ENCODE measurements at regions not wholly inside any gene's neighbourhood (a gene's known extent, or its start where the extent isn't known, plus 50 kb on each side); places are given as distances from the start of the nearest gene placed in this dataset.
"Not testable (repeated sequence)": the region's sequence is repeated elsewhere in the genome, so short reads cannot be mapped to it uniquely, and the experiment has no call there.

DNA sequence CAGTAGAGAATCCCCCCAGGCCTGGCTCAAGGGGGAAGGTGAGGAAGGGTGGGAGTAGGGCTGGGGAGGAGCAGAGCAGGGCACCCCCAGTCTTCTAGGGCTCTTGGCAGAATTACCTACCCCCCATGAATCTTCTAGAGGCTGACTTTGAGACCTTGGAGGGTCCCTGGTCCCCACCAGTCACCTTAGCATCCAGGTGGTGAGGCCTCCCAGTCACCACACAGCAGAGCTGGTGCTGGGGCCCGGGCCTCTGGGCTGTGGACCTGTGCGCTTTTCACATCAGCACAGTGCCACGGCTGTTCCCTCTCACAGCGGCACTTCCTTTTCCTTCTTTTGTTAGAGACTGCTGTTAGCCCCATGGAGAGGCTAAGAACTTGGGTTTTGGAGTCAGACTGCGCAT, 148.6 kb upstream of the PITX1 start:
- DNase-seq (ENCODE audit: low read depth, low spot score): no peak

DNA sequence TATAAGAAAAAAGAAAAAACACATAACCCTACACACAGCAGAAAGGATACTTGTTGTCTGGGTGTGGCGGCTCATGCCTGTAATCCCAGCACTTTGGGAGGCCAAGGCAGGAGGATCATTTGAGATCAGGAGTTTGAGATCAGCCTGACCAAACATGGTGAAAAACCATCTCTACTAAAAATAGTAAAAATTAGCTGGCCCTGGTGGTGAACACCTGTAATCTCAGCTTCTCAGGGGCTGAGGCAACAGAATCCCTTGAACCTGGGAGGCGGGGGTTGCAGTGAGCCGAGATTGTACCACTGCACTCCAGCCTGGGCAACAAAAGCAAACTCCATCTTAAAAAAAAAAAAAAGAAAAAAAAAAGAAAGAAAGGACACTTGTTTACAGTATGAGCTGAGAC, 147.6 kb upstream of the PITX1 start:
- DNase-seq (ENCODE audit: low read depth, low spot score): no peak

DNA sequence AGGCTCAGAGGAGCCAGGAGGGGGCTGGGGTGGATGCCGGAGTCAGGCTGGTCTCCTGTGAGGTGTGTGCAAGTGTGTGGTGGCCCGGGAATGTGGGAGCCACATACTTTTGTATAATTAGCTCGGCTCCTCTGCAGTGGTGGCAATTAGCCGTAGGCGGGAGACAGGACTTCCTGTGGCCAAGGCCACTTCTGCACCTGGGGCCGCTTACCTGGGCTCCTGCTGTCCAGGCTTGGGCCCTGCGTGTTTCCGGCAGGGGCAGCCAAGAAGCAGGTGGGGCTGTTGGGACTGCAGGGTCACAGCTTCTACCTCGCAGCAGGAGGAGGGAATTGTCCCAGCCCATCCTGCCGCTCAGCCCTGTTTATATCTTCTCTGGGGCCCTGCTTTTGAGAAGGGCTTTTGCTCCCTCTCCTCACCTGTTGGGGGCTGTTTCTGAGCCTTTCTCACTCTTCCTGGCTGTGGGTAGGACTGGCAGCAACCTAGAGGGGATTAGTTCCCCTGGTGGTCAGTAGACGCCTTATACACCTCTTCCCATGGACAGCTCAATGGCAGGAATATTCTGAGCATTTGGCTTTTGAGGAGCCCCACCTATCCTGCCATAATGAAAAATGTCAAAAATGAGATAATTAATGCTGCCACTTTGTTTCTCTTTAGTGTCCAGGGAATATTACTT, 145.4 kb upstream of the PITX1 start:
- DNase-seq (ENCODE audit: low read depth, low spot score): peak; percentile 42

DNA sequence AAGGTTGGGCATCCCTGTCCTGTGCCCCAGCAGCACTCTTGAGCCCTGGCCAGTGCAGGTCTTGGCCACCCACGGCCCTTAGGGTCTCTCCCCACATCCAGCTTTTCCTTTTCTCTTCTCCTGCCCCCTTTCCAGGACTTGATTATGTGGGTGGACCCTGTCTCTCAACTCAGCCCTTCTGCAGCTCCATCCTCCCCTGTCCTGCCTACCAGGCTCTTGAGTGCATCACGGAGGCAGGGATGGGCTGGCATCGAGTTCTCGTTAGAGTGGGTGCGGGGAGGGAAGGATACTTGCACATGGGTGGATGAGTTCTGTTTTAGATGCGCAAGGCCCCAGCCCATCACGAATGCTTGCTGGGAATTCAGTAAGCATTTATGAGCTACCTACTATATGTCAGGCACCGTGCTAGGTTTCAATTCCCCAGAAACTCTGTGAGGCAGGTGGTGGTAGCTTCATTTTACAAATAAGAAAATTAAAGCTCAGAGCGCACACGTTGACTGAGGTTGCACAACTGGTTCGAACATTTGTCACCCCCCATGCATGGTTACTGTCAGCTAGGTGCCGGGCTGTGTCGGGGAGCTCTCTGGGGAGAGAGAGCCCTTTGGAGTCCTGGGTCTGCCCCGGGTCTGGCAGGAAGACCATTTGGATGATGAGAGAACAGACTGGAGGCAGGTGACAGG, 144.6 kb upstream of the PITX1 start:
- DNase-seq (ENCODE audit: low read depth, low spot score): no peak

DNA sequence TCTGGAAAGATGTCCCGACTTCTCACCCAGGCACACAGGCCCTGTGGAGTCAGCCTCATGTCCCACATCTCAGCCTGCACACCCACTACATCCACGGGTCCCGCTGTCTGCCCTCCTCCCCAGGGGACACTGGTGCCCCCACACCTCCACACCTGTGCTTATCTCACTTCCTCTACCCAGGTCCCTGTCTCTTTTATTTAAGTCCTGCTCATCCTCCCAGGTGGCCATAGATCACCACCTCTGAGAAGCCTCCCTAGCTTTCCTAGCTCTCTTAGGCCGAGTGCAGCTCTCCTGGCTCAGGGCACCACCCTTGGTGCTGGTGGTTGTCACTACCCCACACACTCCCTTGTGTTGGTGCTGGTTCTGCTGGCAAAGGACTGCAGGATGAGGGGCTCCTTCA, 143.6 kb upstream of the PITX1 start:
- DNase-seq (ENCODE audit: low read depth, low spot score): no peak

DNA sequence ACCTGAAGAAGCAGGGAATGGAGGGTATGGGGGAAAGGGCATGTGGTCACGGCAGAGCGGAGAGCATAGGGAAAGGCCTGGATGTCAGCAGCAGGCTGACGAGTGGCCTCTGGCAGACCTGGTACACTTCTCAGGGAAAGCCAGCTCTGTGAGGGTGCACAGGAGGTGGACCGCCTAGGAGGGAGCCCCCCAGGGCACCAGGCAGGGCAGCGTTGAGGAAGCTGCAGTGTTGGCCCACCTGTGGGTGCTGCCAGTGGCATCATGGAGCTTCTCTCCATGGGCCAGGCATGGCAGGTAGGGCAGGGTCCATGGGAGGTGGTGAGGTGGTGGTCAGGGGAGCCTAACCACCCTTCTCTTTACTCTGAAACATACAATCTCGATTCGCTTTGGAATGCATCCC, 143.0 kb upstream of the PITX1 start:
- DNase-seq (ENCODE audit: low read depth, low spot score): no peak

DNA sequence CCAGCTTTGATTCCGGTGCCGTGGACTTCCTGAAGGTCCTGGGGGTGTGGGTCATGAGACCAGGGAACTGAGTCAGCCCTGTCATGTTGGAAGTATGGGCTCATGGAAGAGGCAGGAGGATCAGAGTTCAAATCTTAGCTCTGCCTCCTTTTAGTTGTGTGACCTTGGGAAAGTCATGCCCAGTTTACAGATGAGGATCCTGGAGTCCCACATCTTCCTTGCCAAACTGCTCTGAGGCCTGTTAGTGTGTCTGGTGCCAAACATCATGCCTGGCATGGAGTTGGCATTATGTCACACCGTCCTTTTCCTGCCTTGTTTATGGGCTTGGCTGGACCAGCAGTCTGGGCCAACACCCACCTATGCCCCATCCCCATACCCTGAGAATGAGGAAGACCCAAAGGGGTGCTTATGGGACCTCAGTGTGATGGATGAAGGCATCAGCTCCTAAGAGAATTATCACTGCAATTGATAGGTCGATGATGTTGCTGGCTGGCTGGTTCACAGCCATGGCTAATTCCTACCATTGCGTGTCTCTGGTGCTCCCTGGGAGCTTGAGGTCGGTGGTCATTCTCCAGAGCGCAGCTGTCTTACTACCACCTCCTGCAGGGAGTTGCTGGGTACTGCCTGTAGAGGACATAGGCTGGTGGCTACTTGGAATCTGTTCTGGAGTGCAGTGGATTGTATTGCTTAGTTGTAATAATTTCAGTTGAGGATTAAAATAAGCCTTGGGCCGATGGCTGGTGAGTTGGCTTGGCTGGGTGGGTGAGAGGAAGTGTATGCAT, 140.5 kb upstream of the PITX1 start:
- peak; percentile 15 for DNase-seq (ENCODE audit: low read depth, low spot score)

DNA sequence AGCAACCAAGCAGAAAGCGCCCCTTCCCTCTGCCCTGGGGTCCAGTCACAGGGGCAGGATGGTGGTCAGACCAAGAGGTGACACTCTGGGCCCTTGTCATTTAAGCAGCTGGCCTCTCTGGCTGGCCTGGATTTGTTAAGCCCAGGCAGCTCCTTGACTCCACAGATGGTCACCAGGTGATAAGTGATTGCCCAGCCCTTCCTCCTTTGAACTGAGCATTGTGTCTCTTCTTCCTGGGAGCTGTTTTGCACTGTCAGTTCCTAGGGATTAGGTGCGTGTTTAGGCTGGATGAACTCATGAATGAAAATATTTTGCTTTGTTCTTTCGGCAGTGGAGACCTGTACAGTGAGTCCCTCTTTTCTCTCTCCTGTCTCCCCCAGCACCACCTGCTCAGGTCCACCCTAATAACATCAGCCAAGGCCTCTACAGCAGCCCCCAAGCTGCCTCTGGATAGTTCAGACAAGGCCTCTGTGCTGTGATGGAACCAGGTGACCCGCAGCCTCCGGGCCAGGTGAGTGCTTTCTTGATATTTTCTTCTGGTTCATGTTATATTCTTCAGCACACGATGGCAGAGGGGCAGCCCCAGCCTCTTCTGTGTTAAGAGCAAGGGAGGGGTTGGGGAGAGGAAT, 139.7 kb upstream of the PITX1 start:
- DNase-seq (ENCODE audit: low read depth, low spot score): no peak

DNA sequence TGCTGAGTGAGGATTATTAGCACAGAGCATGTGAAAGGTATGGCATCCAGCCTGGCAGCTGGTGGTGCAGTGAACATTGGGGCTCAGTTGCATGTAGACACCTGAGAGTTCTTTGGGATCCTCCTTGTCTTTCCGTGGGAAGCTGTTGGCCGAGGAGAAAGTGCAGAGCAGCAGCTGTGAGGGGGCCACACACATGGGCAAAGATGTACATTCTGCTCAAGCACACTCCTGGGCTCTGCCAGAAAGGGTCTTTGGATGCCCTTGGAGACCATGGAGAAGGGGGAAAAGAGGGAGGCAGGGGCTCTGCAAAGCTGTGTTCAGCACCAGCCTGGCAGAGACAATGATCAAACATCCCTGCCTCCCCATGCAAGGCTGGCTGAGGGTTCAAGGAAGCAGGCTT, 138.7 kb upstream of the PITX1 start:
- DNase-seq (ENCODE audit: low read depth, low spot score): no peak

DNA sequence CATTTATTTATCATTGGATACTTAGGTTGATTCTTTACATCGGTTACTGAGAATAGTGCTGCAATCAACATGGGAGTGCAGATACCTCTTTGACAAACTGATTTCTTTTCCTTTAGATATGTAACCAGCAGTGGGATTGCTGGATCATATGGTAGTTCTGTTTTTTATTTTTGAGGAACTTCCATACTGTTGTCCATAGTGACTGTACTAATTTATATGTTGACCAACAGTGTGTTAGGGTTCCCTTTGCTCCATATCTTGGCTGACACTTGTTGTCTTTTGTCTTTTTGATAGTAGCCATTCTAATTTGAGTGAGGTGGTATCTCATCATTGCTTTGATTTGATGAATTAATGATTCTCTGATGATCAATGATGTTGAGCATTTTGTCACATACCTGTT, 137.3 kb upstream of the PITX1 start:
- DNase-seq (ENCODE audit: low read depth, low spot score): no peak

DNA sequence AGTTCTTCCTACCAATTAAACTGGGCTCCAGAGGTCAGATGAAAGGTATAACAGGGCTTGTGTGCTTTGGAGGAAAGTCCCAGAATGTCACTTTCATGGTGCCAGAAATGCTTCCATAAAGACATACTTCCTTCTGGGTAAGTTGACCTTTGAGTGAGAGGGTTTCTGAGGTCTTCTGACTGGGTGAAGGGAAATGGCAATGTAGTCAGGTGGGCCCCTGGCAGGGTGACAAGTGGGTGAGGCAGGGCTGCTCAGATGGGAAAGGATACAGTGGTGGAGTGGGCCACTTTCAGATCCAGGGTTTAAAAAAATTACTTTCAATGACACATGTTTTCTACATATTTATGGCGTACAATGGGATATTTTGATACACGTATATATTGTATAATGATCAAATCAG, 136.5 kb upstream of the PITX1 start:
- DNase-seq (ENCODE audit: low read depth, low spot score): no peak

DNA sequence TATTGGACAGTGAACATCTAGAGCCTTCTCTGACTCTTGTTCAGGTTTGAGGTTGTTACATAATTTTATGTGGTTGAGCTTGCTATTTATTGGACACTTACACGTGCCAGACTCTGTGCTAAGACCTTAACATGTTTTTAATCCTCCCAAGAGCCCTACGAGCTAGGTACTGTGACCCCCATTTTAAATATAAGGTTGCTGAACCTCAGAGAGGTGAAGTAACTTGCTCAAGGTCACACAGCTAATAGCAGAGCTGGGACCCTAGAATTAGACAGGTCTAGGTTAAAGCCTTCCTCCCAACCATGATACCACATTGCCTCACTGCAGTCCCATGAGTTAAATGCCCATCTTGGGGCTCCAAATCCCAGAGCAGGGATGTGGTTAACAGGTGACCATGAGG, 135.7 kb upstream of the PITX1 start:
- DNase-seq (ENCODE audit: low read depth, low spot score): no peak

DNA sequence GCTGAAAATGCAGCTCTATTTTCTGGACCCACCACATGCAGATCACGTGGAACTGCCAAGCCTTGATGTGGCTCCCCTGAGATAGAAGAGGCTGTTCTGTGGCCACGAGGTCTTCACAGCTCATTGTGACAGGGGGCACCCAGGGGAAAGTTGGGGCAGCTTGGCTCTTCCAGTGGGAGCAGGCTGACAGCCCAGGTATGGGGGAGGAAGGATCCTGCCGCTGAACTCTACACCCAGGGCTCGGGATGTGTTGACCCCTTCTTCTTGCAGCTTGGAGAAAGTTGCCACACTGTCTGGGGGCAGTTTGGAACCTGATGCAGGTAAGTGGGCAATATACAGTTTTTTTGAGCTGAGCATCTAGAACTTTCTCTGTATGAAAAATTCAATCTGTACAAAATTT, 133.6 kb upstream of the PITX1 start:
- DNase-seq (ENCODE audit: low read depth, low spot score): no peak

DNA sequence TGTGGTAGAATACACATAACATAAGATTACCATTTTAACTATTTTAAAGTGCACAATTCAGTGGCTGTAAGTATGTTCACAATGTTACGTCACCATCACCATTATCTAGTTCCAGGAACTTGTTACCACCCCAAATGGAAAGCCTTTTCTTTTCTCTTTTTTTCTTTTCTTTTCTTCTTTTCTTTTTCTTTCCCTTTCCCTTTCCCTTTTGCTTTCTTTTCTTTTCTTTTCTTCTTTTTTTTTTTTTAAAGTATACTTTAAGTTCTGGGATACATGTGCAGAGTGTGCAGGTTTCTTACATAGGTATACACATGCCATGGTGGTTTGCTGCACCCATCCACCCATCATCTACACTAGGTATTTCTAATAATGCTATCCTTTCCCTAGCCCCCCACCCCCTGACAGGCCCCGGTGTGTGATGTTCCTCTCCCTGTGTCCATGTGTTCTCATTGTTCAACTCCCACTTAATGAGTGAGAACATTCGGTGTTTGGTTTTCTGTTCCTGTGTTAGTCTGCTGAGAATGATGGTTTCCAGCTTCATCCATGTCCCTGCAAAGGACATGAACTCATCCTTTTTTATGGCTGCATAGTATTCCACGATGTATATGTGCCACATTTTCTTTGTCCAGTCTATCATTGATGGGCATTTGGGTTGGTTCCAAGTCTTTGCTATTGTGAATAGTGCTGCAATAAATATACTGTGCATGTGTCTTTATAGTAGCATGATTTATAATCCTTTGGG, 131.0 kb upstream of the PITX1 start:
- not testable (repeated sequence) for DNase-seq (ENCODE audit: low read depth, low spot score)

DNA sequence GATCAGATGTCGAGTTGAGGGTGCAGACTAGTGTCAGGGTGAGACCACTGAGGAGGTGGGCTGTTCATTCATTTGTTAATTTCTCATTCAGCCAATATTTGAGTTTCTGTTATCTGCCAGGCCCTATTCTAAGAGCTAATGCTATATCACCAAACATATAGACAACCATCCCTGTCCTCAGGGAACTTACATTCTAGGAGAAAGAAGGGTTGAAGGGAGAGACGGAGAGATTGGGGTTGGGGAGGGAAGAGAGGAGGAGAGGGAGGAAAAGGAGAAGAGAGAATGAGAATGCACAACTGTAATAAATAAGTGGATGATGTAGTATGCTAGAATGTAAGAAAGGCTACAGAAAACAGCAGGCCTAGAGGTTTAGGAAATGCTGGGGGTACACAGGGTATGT, 129.9 kb upstream of the PITX1 start:
- DNase-seq (ENCODE audit: low read depth, low spot score): no peak

DNA sequence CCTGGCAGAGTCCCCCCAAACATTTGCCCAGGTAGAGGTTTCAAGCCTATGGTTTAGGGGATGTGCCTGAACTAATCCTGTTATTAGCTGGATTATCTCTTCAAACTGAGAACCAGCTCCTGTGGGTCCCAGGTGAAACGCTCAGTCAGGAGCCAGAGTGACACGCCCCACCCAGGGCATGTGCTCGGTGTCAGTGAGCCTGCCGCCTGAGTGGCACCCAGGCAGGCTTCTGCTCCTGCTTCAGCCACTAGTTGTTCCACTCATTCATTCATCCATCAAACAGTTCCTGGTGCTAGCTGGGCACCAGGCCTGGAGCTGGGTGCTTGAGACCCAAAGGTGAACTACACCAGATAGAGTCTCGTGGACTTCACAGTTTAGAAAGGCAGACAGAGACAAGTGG, 129.4 kb upstream of the PITX1 start:
- DNase-seq (ENCODE audit: low read depth, low spot score): no peak

DNA sequence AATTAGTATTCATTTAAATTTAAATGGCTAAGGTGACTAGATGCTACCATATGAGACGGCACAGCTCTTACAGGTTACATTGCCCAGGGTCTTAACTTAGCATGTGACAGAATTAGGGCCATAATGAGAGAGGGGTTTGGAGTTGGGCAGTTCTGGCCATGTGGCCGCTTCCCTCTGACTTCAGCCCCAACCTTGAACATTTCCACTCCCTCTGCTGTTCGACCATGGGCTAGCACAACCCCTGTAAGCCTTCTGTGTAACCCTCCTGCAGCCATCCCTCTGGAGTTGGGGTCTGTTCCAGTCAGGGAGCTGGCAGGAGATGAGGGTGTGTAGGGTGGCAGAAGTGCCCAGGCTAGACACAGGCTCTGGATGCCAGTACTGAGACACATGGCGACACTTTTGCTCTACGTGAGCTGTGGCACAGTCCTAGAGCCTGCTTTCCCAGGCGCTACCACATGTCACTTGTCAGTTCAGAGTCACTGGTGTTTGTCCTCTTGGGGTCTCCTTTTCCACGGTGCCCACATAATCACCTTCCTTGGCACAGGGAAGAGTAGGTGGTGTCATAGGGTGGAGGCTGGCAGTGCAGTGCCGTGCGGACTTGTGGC, 128.7 kb upstream of the PITX1 start:
- DNase-seq (ENCODE audit: low read depth, low spot score): no peak

DNA sequence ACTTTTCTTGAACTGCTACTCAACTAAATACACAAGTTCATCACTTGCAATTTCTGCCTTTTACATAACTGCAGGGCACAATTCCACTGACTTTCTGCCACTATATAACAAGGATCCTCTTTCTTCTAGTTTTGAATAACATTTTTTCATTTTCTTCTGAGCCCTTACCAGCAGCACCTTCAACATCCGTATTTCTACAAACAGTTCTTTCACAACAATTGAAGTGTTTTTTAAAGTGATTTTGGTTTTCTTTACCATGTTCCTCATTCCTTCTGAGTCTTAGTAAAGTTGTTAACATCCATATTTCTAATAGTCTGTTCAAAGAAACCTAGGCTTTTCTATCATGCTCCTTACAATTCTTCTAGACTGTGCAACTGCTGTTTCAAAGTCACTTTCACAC, 127.2 kb upstream of the PITX1 start:
- DNase-seq (ENCODE audit: low read depth, low spot score): no peak

DNA sequence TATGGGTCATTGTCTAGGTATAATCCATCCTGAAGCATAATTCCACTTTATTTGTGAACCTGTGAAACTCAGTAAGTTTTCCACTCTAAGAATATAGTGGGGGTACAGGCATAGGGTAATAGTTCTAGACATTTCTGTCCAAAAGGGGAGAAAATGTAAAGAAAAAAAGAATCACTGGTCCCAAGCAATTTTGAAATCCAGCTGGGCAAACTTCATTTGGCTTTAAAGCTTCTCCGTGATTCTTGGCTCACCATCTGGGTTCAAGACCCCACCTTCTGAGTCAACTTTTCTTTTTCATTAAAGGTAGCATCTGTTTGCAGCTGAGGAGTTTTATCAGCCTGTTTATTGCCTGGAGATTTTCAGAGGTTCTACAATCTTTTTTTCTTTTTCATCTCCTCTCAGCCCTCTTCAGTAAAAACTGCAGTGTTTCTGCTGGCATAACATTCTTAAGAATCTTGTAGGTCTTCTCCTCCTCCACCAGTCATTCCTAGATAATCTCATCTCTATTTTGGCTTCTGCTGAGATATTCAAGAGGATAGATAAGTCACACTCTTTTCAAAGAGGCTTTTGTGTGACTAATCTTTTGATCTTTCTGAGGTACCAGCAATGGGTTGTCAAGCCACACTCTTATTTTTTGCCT, 126.1 kb upstream of the PITX1 start:
- DNase-seq (ENCODE audit: low read depth, low spot score): no peak

DNA sequence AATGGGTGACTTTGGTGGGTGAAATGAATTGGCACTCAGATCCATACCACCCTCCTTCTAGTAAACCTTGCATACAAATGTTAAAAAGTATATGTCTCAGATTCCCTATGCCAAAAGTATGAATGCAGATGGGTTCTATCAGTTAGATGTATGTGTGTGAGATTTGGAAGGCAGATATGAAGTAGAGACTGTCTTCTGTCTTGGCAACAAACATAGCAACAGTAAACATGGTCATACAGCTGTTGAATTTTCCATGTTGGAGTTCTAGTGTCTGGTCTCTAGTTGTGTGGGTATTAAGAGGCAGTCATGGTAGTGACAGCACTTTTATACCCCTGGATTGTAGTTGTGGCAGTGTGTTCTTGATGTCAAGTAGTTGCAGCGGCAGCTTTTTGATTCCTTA, 125.6 kb upstream of the PITX1 start:
- no peak for DNase-seq (ENCODE audit: low read depth, low spot score)

DNA sequence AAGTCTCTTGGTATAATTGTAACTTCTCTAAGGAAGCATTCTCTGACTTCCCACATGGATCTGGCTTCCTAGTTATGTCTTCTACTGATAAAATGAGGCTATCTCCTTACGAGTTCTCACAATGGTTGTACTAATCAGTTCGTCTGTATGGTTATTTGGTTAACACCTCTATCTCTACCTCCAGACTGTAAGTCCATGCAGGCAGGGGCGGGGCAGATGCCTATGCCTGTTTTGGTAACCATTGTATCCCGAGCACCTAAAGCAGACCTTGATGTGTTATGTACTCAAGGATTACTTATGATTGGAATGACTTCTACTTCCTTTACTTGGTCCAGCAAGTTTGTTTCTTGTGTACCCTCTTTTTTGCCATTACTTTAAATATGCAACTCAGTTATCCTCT, 125.0 kb upstream of the PITX1 start:
- no peak for DNase-seq (ENCODE audit: low read depth, low spot score)

Measured in iPS DF 19.7 (cell line).